Spleen (tissue), 11 donors: ENCODE measurements at regions not wholly inside any gene's neighbourhood (a gene's known extent, or its start where the extent isn't known, plus 50 kb on each side); places are given as distances from the start of the nearest gene placed in this dataset.

Source experiments
- DNase-seq: peaks from one replicate; pipeline ENCODE4 v3.0.0-alpha.2; 2020
- H3K27ac ChIP-seq, 8 donors: fragments of 200-600 bp; sonication (generic) in 7 of 8; 1 replicate in 4 of 8; 2 replicates in 4 of 8; pipeline versions ENCODE4 v1.5.0 to v1.8.0; 2016 to 2021; ENCODE audit warnings: inconsistent platforms in 4 of 8, mild to moderate bottlenecking in 4 of 8, moderate library complexity in 1 of 8
- H3K27me3 ChIP-seq, 7 donors: fragments of 200-600 bp; sonication (generic) in 6 of 7; replicated peaks in 1 of 7; 1 replicate in 4 of 7; 2 replicates in 3 of 7; pipeline versions ENCODE4 v1.5.0 to v1.8.0; 2016 to 2021; ENCODE audit warnings: inconsistent platforms in 3 of 7, mild to moderate bottlenecking in 1 of 7
- H3K36me3 ChIP-seq, 6 donors: fragments of 200-600 bp; sonication (generic) in 5 of 6; 1 replicate in 4 of 6; 2 replicates in 2 of 6; pipeline versions ENCODE4 v1.5.0 to v1.8.0; 2016 to 2021; ENCODE audit warnings: inconsistent platforms in 2 of 6
- H3K4me1 ChIP-seq, 6 donors: fragments of 200-600 bp; sonication (generic) in 5 of 6; 1 replicate in 3 of 6; 2 replicates in 3 of 6; pipeline versions ENCODE4 v1.5.0 to v1.8.0; 2016 to 2021; ENCODE audit warnings: inconsistent platforms in 3 of 6
- H3K4me3 ChIP-seq, 8 donors: fragments of 200-600 bp; sonication (generic) in 7 of 8; 1 replicate in 4 of 8; 2 replicates in 4 of 8; pipeline versions ENCODE4 v1.5.0 to v1.8.0; 2016 to 2021; ENCODE audit warnings: inconsistent platforms in 4 of 8, mild to moderate bottlenecking in 4 of 8, moderate library complexity in 2 of 8
- H3K9me3 ChIP-seq, 8 donors: fragments of 200-600 bp; sonication (generic) in 7 of 8; 1 replicate in 4 of 8; 2 replicates in 4 of 8; pipeline versions ENCODE4 v1.5.0 to v1.8.0; 2016 to 2021; ENCODE audit warnings: inconsistent platforms in 4 of 8
- CTCF ChIP-seq, 11 experiments: fragments of 200-600 bp in 7 of 11; fragments of 450-650 bp in 4 of 11; sonication (generic) in 4 of 11; IDR thresholded peaks in 8 of 11; conservative IDR thresholded peaks in 3 of 11; 1 replicate in 7 of 11; 2 replicates in 4 of 11; pipeline versions ENCODE4 v1.4.0 to v1.8.0; 2016 to 2021; ENCODE audit warnings: antibody characterized with exemption in 11 of 11, inconsistent platforms in 4 of 11, mild to moderate bottlenecking in 1 of 11
- POLR2A ChIP-seq, 3 donors: fragments of 450-650 bp; IDR thresholded peaks; one replicate each; pipeline ENCODE4 v1.5.1; 2017; ENCODE audit warnings: antibody characterized with exemption in 3 of 3, mild to moderate bottlenecking in 1 of 3
- POLR2AphosphoS5 ChIP-seq, 3 donors: sonication (generic); formaldehyde crosslinking; IDR thresholded peaks; one replicate each; pipeline ENCODE4 v1.5.1; 2017; ENCODE audit warnings: antibody characterized with exemption in 3 of 3
- WGBS, 5 donors: extraction: QIAGEN DNeasy Blood & Tissue Kit in 3 of 5; methylation state at CpG; one replicate each; pipeline versions ENCODE4 v1.1.5 to v1.1.7; 2013 to 2018; 5-methylcytosine and 5-hydroxymethylcytosine counted together
- intact Hi-C: fragments of 100-400 bp; cut with DNase I; formaldehyde crosslinking; loops from one replicate; pipeline ENCODE4 v1.15.0; 2023; ENCODE audit warnings: low total_unique reads
- donor health status: healthy with polysubstance abuse.
- donor health status: DM: no; HTN: no; CAD: no; lungs with moderate emphysema.
- donor health status: DM: no; HTN: no; CAD: no.
- donor health status: Bipolar disorder and iron deficiency.
- donor health status: healthy.
- donor health status: DM: no; HTN: no; CAD: no.
- donor health status: DM: yes; HTN: yes; CAD: no.

GRCh38 chrX:112513154-112513553, 166.6 kb downstream of the LHFPL1 start:
- Histone ChIP-seq H3K9me3 (peaks cover 0 to 30% (median 15%) of the 10 kb centered on the region in 8 donors), H3K36me3 (no peaks in the 10 kb centered on the region), H3K4me3 (no peak overlapping the region), H3K27ac (no peak overlapping the region), H3K27me3 (no peaks in the 10 kb centered on the region), H3K4me1 (no peaks in the 10 kb centered on the region)
- WGBS, 5 donors = 88 to 94% (median 91%) methylated on average over 3 of the region's 3 CpGs
- TF ChIP-seq CTCF (IDR thresholded peaks at IDR 0.05 in 8 of 11, conservative IDR thresholded peaks at IDR 0.05 in 3 of 11) = no peak
- intact Hi-C loops = no loop called here
- no peak for DNase-seq

- Histone ChIP-seq H3K4me1 (no peaks in the 10 kb centered on the region), H3K27ac (no peak overlapping the region), H3K36me3 (no peaks in the 10 kb centered on the region), H3K27me3 (no peaks in the 10 kb centered on the region), H3K4me3 (no peak overlapping the region), H3K9me3 (peaks cover 0 to 34% (median 15%) of the 10 kb centered on the region in 8 donors)
- TF ChIP-seq POLR2A (IDR thresholded peaks at IDR 0.05) = no peak
- TF ChIP-seq POLR2AphosphoS5 (IDR thresholded peaks at IDR 0.05) = no peak
- TF ChIP-seq CTCF (IDR thresholded peaks at IDR 0.05 in 8 of 11, conservative IDR thresholded peaks at IDR 0.05 in 3 of 11) = no peak
- no peak for DNase-seq
- intact Hi-C loops = no loop called here
- WGBS, 5 donors = 43 to 73% (median 70%) methylated on average over 3 of the region's 3 CpGs
Observed at GRCh38 chrX:112512509-112512908, 167.2 kb downstream of the LHFPL1 start.

- Histone ChIP-seq H3K9me3 (peaks cover 0 to 31% (median 13%) of the 10 kb centered on the region in 8 donors), H3K27me3 (no peaks in the 10 kb centered on the region), H3K4me1 (no peaks in the 10 kb centered on the region), H3K4me3 (no peak overlapping the region), H3K27ac (no peak overlapping the region), H3K36me3 (no peaks in the 10 kb centered on the region)
- intact Hi-C loops = no loop called here
- TF ChIP-seq POLR2AphosphoS5 (IDR thresholded peaks at IDR 0.05) (no peak), POLR2A (IDR thresholded peaks at IDR 0.05) (no peak), CTCF (IDR thresholded peaks at IDR 0.05 in 8 of 11, conservative IDR thresholded peaks at IDR 0.05 in 3 of 11) (no peak)
- 74 to 93% (median 85%) methylated on average over 3 of the region's 3 CpGs for WGBS, 5 donors
- DNase-seq = no peak
Observed at GRCh38 chrX:112510629-112511028, 169.1 kb downstream of the LHFPL1 start.

GRCh38 chrX:112477653-112478052, 202.1 kb downstream of the LHFPL1 start:
- 77 to 100% (median 88%) methylated on average over 2 of the region's 2 CpGs for WGBS, 5 donors
- peaks cover 0 to 14% (median under 1%) of the 10 kb centered on the region in 8 donors for H3K9me3 ChIP-seq
- TF ChIP-seq CTCF (IDR thresholded peaks at IDR 0.05 in 8 of 11, conservative IDR thresholded peaks at IDR 0.05 in 3 of 11) (no peak), POLR2AphosphoS5 (IDR thresholded peaks at IDR 0.05) (no peak)

More at GRCh38 chrX:112477653-112478052, 202.1 kb downstream of the LHFPL1 start:
- no peak overlapping the region for H3K4me3 ChIP-seq
- peaks cover 0 to 5% (median 0%) of the 10 kb centered on the region in 7 donors for H3K27me3 ChIP-seq
- no peaks in the 10 kb centered on the region for H3K36me3 ChIP-seq
- H3K4me1 ChIP-seq = no peaks in the 10 kb centered on the region
- intact Hi-C loops = no loop called here
- no peak overlapping the region for H3K27ac ChIP-seq
- no peak for DNase-seq
